ENCODE measurements at regions not wholly inside any gene's neighbourhood (a gene's known extent, or its start where the extent isn't known, plus 50 kb on each side); places are given as distances from the start of the nearest gene placed in this dataset.
"Not testable (repeated sequence)": the region's sequence is repeated elsewhere in the genome, so short reads cannot be mapped to it uniquely, and the experiment has no call there.

GRCh38 chr18:24567199-24567598 is 106.8 kb downstream of the HRH4 start:
- no peak for DNase-seq

DNA sequence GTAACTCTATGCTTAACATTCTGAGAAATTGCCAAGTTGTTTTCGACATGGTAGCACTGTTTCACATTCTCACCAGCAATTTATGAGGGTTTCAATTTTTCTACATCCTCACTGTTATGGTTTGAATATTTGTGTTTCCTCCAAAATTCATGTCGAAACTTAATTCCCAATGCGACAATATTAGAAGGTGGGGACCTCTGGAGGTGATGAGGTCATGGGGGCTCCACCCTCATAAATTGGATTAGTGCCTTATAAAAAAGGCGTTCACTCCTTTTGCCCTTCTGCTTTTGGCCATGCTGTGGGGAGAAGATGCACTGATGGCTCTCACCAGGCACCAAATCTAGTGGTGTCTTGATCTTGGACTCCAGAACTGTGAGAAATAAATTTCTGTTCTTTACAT is 110.3 kb downstream of the HRH4 start:
- DNase-seq: no peak

GRCh38 chr18:24582771-24583170 is 122.3 kb downstream of the HRH4 start:
- no peak for DNase-seq

- DNase-seq: no peak
These were observed 123.8 kb downstream of the HRH4 start for GRCh38 chr18:24584205-24584604.

DNA sequence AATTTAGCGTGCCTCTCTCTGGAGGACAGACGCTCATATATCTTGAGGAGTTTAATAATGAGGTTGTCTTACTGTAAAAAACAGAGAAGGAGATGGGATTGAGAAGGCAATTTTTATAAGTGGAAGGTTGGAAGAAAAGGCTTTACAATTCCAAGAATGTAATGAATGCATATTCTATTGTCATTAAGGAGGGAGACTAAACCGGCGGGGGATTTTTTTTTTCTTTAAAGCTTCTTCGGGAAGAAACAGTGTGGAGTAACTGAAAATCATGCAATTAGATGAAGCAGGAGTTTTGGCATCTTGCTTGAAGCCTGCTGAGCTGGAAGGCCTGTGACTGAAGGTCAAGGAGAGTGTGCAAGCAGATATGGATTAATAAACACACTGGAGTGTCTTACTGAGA is 124.4 kb downstream of the HRH4 start:
- DNase-seq: no peak

DNA sequence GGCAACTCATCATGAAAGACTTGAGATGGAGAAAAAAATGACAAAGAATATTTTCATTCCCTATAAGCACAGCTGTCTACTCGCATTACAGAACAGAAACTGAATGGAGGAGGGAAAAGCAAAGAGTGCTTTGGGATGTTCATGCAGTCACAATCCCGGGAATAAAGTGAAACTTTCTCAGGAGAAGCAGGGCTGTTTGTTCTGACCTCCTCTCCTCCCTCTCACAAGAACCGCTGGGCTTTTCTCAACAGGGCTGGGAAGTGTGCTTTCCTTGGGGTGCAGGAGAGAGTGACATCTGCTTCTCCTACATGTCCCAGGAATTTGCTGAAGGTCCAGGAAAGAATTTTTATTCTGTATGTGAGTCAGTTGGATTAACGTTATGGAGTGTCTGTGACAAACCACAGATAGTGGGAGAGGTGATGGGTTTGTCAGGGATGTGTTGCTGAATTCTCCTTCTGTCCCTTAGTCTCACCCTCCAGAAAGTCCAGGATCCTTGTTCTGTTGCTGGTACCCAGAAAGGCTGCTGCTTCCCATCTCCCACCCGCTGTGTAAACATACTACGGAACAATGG is 125.6 kb downstream of the HRH4 start:
- DNase-seq: no peak

- DNase-seq: no peak
These were observed 126.4 kb downstream of the HRH4 start for GRCh38 chr18:24586662-24587360.

DNA sequence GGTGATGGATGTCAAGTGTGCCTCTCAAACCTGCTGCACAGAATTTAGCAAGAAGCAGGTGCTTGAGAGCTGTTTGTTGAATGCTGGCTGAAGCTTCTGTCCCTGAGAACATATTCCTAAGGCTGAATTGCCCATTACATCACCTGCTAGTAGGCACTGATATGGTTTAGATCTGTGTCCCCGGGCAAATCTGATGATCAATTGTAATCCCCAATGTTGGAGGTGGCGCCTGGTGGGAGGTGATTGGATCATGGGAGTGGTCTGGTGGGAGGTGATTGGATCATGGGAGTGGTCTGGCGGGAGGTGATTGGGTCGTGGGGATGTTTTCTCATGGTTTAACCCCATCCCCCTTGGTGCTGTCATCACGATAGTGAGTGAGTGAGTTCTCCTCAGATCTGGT is 128.0 kb downstream of the HRH4 start:
- DNase-seq: no peak

- no peak for DNase-seq
These were observed 130.5 kb downstream of the HRH4 start for GRCh38 chr18:24590946-24591345.

GRCh38 chr18:24593401-24593800 is 133.0 kb downstream of the HRH4 start:
- DNase-seq: no peak

GRCh38 chr18:24593886-24594285 is 133.4 kb downstream of the HRH4 start:
- DNase-seq: no peak

- DNase-seq: no peak
These were observed 135.2 kb downstream of the HRH4 start for GRCh38 chr18:24595561-24596031.

GRCh38 chr18:24600076-24600654 is 139.7 kb downstream of the HRH4 start:
- no peak for DNase-seq

GRCh38 chr18:24601585-24601984 is 141.1 kb downstream of the HRH4 start:
- DNase-seq: no peak

DNA sequence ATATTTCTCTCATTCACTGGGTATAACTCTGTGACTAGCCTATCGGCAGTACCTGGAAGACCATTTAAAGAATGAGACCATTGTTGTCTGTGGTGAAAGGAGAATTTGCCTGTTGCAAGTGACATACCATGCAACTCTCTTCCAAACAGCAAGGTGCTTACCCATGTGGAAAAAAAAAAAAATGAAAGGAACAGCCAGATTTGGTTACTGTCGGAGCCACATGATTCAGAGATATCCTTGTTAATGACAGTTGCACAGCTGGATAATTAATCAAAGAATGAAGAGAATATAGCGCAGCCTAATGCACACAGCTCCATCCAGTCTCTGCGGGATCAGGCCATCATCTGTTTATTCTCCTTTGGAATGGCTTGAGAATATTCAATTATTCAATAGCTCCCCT is 141.8 kb downstream of the HRH4 start:
- no peak for DNase-seq

- no peak for DNase-seq
These were observed 142.7 kb downstream of the HRH4 start for GRCh38 chr18:24603151-24603550.

DNA sequence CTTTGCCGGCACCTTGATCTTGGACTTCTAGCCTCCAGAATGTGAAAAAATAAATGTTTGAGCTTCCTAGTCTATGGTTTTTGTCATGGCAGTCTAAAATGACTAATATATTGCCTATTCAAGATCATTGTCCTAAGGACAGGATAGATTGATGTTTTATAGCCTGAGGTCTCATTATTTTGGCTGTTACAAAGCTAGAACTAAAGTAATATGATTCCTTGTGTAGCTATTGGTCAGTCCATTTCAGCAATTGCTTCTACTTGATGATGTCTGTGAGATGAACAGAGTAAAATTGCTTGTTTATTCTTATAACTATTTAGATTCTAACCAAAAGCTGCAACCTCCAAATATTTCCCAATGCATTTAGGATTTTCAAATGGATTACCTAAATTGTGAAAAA is 145.0 kb downstream of the HRH4 start:
- no peak for DNase-seq

DNA sequence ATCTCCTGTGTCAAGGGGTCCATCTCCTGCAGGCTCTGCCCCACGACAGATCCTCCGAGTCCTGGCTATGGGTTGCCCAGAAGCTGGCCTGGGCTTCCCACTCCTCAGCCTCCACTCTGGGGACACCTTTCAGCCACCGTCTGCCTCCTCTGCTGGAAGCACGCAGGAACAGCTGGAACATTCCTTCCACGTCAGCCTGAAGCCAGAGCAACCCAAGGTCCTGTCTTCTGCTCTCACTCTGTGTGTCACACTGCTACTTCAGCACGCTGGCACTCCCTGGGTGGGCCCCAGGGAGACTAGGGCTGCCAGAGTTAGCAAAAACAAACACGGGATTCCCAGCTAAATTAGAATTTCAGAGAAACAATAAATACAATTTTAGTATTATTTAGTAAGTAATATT is 148.8 kb downstream of the HRH4 start:
- no peak for DNase-seq

DNA sequence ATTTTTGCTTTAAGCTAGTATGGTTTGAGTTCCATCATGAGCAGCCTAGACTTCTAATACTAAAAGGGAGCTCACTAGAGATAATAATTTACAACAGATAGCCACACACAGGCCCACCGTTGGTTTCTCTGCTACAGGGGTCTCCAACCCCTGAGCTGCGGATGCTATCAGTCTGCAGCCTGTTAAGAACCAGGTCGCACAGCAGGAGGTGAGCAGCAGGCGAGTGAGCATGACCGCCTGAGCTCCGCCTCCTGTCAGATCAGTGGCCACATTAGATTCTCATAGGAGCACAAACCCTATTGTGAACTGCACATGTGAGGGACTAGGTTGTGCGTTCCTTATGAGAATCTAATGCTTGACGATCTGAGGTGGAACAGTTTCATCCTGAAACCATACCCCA is 150.6 kb downstream of the HRH4 start:
- DNase-seq: no peak

DNA sequence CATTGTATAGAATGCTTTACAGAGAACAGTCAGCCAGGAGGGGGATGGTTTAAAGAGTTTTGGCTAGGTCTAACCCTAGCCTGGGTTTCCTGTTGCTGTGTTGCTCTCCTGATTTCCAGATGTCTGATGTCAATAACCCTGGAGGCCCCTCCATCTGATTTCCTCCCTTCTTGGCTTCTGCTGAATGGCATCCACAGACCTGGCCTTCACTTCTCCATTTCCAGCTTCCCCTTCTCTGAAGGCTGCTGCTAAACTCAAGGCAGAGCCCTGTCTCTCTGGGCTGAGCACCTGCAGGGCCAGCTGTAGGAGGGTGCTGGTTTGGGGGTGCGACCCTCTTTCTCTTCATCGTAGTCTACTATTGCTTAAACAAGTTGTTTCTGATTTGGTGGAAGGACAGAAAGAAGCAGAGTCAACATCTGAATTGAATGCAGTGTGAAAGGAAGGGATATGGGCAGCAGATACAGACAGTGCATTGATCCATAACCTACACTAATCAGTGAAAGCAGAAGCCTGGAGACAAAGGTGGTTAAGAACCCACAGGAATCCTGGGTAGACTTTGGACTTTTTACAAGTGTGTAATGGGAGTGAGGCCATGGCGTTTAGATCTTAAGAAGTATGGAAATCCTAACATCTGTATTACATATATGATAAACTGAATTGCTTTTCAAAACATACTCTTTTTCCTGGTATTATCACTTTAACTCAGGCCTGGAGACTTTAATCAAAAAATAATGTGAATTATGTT is 153.6 kb downstream of the HRH4 start:
- DNase-seq: no peak

GRCh38 chr18:24616653-24617052 is 156.2 kb downstream of the HRH4 start:
- DNase-seq: no peak

DNA sequence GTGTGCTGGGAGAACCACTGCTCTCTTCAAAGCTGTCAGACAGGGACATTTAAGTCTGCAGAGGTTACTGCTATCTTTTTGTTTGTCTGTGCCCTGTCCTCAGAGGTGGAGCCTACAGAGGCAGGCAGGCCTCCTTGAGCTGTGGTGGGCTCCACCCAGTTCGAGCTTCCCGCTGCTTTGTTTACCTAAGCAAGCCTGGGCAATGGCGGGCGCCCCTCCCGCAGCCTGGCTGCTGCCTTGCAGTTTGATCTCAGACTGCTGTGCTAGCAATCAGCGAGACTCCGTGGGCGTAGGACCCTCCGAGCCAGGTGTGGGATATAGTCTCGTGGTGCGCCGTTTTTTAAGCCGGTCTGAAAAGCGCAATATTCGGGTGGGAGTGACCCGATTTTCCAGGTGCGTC is 164.0 kb downstream of the HRH4 start:
- DNase-seq: not testable (repeated sequence)

- DNase-seq: no peak
These were observed 167.3 kb downstream of the HRH4 start for GRCh38 chr18:24627644-24628315.
